Neural cell (in vitro differentiated cells): ENCODE measurements at regions not wholly inside any gene's neighbourhood (a gene's known extent, or its start where the extent isn't known, plus 50 kb on each side); places are given as distances from the start of the nearest gene placed in this dataset.

ENCODE experiments used
- H2AFZ ChIP-seq: fragments of 200-600, 300-800 bp; sonication (generic), shearing (Covaris generic); 2 replicates; pipeline ENCODE4 v1.6.0; 2014; ENCODE audit warnings: low read depth, mild to moderate bottlenecking, antibody characterized with exemption, low read length, moderate library complexity
- H3F3A ChIP-seq: fragments of 200-600 bp; shearing (Covaris generic); 2 replicates; pipeline ENCODE4 v1.6.1; 2016; ENCODE audit warnings: mild to moderate bottlenecking, moderate library complexity, mixed read lengths, antibody characterized with exemption, low read length; ENCODE audit not compliant: insufficient read depth, poor library complexity, severe bottlenecking
- H3K27ac ChIP-seq: fragments of 200-600, 300-800 bp; sonication (generic), shearing (Covaris generic); 2 replicates; pipeline ENCODE4 v1.5.1; 2014; ENCODE audit warnings: mild to moderate bottlenecking, low read length, moderate library complexity
- H3K27me3 ChIP-seq: fragments of 300-800, 200-600 bp; sonication (generic), shearing (Covaris generic); 2 replicates; pipeline ENCODE4 v1.6.0; 2014; ENCODE audit warnings: mild to moderate bottlenecking, low read depth, low read length, moderate library complexity; ENCODE audit not compliant: insufficient read depth
- H3K36me3 ChIP-seq: fragments of 300-800, 200-600 bp; sonication (generic), shearing (Covaris generic); 2 replicates; pipeline ENCODE4 v1.5.1; 2014; ENCODE audit warnings: mild to moderate bottlenecking, antibody characterized with exemption, low read length, moderate library complexity; ENCODE audit not compliant: insufficient read depth
- H3K4me2 ChIP-seq: fragments of 300-800, 200-600 bp; sonication (generic), shearing (Covaris generic); 2 replicates; pipeline ENCODE4 v1.6.0; 2014; ENCODE audit warnings: mild to moderate bottlenecking, low read length
- H3K4me3 ChIP-seq: fragments of 300-800, 200-600 bp; sonication (generic), shearing (Covaris generic); 2 replicates; pipeline ENCODE4 v1.5.1; 2014; ENCODE audit warnings: mild to moderate bottlenecking, low read length, moderate library complexity
- H3K79me2 ChIP-seq: fragments of 200-600 bp; shearing (Covaris generic); replicated peaks from 2 replicates; pipeline ENCODE4 v1.6.0; 2014; ENCODE audit warnings: mild to moderate bottlenecking, low read length, moderate library complexity; ENCODE audit not compliant: insufficient read depth
- H3K9ac ChIP-seq: fragments of 300-800, 200-600 bp; sonication (generic), shearing (Covaris generic); 2 replicates; pipeline ENCODE4 v1.6.1; 2016; ENCODE audit warnings: mild to moderate bottlenecking, low read length, mixed read lengths
- H3K9me2 ChIP-seq: fragments of 200-600 bp; shearing (Covaris generic); 2 replicates; pipeline ENCODE4 v1.6.1; 2016; ENCODE audit warnings: mild to moderate bottlenecking, low read length, mixed read lengths; ENCODE audit not compliant: insufficient read depth
- H3K9me3 ChIP-seq: fragments of 200-600, 300-800 bp; sonication (generic), shearing (Covaris generic); 2 replicates; pipeline ENCODE4 v1.6.1; 2016; ENCODE audit warnings: mild to moderate bottlenecking, mixed run types, low read length, moderate library complexity, mixed read lengths
- H4K20me1 ChIP-seq: fragments of 200-600 bp; shearing (Covaris generic); 2 replicates; pipeline ENCODE4 v1.6.1; 2016; ENCODE audit warnings: mild to moderate bottlenecking, mixed run types; ENCODE audit not compliant: insufficient read depth
- EP300 ChIP-seq: fragments of 450-650 bp; conservative IDR thresholded peaks from 2 replicates; pipeline ENCODE4 v1.6.1; 2014; ENCODE audit warnings: antibody characterized with exemption, mild to moderate bottlenecking, moderate library complexity; ENCODE audit not compliant: poor library complexity, severe bottlenecking
- EZH2 ChIP-seq: fragments of 200-600, 300-800 bp; shearing (Covaris generic), sonication (generic); IDR thresholded peaks from 2 replicates; pipeline ENCODE4 v1.6.1; 2014; ENCODE audit warnings: antibody characterized with exemption, low read length, borderline replicate concordance, mild to moderate bottlenecking; ENCODE audit not compliant: insufficient read depth, poor library complexity, severe bottlenecking
- MXI1 ChIP-seq: fragments of 450-650 bp; conservative IDR thresholded peaks from 2 replicates; pipeline ENCODE4 v1.6.1; 2014; ENCODE audit warnings: antibody characterized with exemption, mild to moderate bottlenecking; ENCODE audit not compliant: poor library complexity, severe bottlenecking
- POLR2AphosphoS5 ChIP-seq: IDR thresholded peaks from 2 replicates; pipeline ENCODE4 v1.6.1; 2012
- RAD21 ChIP-seq: fragments of 450-650 bp; conservative IDR thresholded peaks from 2 replicates; pipeline ENCODE4 v1.6.1; 2014; ENCODE audit warnings: antibody characterized with exemption, mild to moderate bottlenecking, moderate library complexity
- SMC3 ChIP-seq: fragments of 450-650 bp; conservative IDR thresholded peaks from 2 replicates; pipeline ENCODE4 v1.6.1; 2014; ENCODE audit warnings: antibody characterized with exemption, mild to moderate bottlenecking, moderate library complexity; ENCODE audit not compliant: poor library complexity
- TAF1 ChIP-seq: IDR thresholded peaks from 2 replicates; pipeline ENCODE4 v1.6.1; 2012; ENCODE audit warnings: low read depth
- TF ChIP-seq, protein P1 (sequence below): fragments of 450-650 bp; IDR thresholded peaks from 2 replicates; pipeline ENCODE4 v1.5.1; 2014; ENCODE audit warnings: antibody characterized with exemption, mild to moderate bottlenecking, moderate library complexity; ENCODE audit not compliant: poor library complexity, severe bottlenecking
- TF ChIP-seq, protein P2 (sequence below): IDR thresholded peaks from 2 replicates; pipeline ENCODE4 v1.6.1; 2012; ENCODE audit warnings: borderline replicate concordance

- TF ChIP-seq, protein P1, sequence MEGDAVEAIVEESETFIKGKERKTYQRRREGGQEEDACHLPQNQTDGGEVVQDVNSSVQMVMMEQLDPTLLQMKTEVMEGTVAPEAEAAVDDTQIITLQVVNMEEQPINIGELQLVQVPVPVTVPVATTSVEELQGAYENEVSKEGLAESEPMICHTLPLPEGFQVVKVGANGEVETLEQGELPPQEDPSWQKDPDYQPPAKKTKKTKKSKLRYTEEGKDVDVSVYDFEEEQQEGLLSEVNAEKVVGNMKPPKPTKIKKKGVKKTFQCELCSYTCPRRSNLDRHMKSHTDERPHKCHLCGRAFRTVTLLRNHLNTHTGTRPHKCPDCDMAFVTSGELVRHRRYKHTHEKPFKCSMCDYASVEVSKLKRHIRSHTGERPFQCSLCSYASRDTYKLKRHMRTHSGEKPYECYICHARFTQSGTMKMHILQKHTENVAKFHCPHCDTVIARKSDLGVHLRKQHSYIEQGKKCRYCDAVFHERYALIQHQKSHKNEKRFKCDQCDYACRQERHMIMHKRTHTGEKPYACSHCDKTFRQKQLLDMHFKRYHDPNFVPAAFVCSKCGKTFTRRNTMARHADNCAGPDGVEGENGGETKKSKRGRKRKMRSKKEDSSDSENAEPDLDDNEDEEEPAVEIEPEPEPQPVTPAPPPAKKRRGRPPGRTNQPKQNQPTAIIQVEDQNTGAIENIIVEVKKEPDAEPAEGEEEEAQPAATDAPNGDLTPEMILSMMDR = no peak
Measured at GRCh38 chr9:107982745-107983144, 493.2 kb upstream of the KLF4 start (continued).

- Histone ChIP-seq H3K27me3 (no peaks in the 10 kb centered on the region), H3K27ac (no peak overlapping the region), H3K36me3 (no peaks in the 10 kb centered on the region), H4K20me1 (no peaks in the 10 kb centered on the region), H3K79me2 (no peaks in the 10 kb centered on the region), H3K9ac (no peak overlapping the region), H3K9me2 (no peaks in the 10 kb centered on the region), H3F3A (no peaks in the 10 kb centered on the region), H3K4me3 (no peak overlapping the region), H2AFZ (no peak overlapping the region), H3K9me3 (no peaks in the 10 kb centered on the region), H3K4me2 (no peak overlapping the region)
- TF ChIP-seq, protein P1 = no peak
- no peak for TF ChIP-seq EP300
Measured at GRCh38 chr9:107982001-107982400, 492.4 kb upstream of the KLF4 start.

DNA sequence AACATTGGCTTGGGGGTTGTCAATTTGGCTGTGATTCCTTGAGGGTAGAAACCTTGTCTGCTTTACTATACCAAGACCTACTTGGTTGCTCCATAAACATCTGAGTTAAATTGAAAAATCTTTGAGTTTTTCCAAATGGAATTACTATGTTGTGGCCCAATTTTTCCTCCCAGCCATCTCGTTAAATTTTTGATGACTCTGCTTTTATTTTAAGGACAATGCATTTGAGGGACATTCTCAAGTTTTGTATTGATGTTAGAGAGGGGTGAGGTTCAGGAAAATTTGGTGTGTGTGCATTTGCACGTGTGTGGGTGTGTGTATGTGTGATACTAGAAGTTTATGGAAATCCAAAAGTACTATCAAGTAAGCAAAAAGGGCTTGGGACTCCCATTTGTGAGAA, 491.4 kb upstream of the KLF4 start:
- Histone ChIP-seq H3K4me3 (no peak overlapping the region), H3K27ac (no peak overlapping the region), H2AFZ (no peak overlapping the region), H3F3A (no peaks in the 10 kb centered on the region), H3K9me3 (no peaks in the 10 kb centered on the region), H3K27me3 (no peaks in the 10 kb centered on the region), H3K36me3 (no peaks in the 10 kb centered on the region), H3K79me2 (no peaks in the 10 kb centered on the region), H4K20me1 (no peaks in the 10 kb centered on the region), H3K9ac (no peak overlapping the region), H3K9me2 (no peaks in the 10 kb centered on the region), H3K4me2 (no peak overlapping the region)
- TF ChIP-seq RAD21 (no peak), EZH2 (no peak), POLR2AphosphoS5 (no peak), MXI1 (no peak), SMC3 (no peak), TAF1 (no peak), EP300 (no peak)
- TF ChIP-seq, protein P2, sequence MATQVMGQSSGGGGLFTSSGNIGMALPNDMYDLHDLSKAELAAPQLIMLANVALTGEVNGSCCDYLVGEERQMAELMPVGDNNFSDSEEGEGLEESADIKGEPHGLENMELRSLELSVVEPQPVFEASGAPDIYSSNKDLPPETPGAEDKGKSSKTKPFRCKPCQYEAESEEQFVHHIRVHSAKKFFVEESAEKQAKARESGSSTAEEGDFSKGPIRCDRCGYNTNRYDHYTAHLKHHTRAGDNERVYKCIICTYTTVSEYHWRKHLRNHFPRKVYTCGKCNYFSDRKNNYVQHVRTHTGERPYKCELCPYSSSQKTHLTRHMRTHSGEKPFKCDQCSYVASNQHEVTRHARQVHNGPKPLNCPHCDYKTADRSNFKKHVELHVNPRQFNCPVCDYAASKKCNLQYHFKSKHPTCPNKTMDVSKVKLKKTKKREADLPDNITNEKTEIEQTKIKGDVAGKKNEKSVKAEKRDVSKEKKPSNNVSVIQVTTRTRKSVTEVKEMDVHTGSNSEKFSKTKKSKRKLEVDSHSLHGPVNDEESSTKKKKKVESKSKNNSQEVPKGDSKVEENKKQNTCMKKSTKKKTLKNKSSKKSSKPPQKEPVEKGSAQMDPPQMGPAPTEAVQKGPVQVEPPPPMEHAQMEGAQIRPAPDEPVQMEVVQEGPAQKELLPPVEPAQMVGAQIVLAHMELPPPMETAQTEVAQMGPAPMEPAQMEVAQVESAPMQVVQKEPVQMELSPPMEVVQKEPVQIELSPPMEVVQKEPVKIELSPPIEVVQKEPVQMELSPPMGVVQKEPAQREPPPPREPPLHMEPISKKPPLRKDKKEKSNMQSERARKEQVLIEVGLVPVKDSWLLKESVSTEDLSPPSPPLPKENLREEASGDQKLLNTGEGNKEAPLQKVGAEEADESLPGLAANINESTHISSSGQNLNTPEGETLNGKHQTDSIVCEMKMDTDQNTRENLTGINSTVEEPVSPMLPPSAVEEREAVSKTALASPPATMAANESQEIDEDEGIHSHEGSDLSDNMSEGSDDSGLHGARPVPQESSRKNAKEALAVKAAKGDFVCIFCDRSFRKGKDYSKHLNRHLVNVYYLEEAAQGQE = no peak
- TF ChIP-seq, protein P1 = no peak
